Islet precursor cell (in vitro differentiated cells): ENCODE measurements at regions not wholly inside any gene's neighbourhood (a gene's known extent, or its start where the extent isn't known, plus 50 kb on each side); places are given as distances from the start of the nearest gene placed in this dataset.
"Not testable (repeated sequence)": the region's sequence is repeated elsewhere in the genome, so short reads cannot be mapped to it uniquely, and the experiment has no call there.

Experiments
- DNase-seq: peaks from one replicate; pipeline ENCODE4 v3.0.0-alpha.2; 2018

GRCh38 chr13:80677227-80677626 lies 336.3 kb upstream of the SPRY2 start:
- no peak for DNase-seq

DNA sequence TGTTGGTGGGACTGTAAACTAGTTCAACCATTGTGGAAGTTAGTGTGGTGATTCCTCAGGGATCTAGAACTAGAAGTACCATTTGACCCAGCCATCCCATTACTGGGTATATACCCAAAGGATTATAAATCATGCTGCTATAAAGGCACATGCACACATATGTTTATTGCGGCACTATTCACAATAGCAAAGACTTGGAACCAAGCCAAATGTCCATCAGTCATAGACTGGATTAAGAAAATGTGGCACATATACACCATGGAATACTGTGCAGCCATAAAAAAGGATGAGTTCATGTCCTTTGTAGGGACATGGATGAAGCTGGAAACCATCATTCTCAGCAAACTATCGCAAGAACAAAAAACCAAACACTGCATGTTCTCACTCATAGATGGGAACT lies 334.5 kb upstream of the SPRY2 start:
- DNase-seq, result not testable (repeated sequence)

GRCh38 chr13:80671773-80672172 lies 330.8 kb upstream of the SPRY2 start:
- no peak for DNase-seq

DNA sequence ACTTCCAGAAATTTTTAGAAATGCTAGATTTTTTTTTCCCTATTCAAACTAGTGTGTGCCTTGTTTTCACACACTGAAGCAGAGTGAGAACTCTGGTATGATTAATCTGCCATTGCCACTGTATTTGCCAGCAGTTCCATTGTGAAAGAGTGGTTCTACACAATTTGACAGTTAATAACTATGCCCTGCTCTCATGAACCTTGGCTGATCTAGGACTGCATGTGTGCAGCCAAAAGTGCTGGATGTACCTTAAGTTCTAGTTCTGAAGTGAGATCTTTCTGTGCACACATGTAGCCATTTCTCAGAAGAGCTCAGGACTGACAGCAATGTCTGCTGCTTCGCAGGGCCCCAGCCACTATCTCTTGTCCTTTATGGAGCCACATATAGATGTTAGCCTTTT lies 328.2 kb upstream of the SPRY2 start:
- no peak for DNase-seq

GRCh38 chr13:80668452-80668851 lies 327.5 kb upstream of the SPRY2 start:
- no peak for DNase-seq

DNA sequence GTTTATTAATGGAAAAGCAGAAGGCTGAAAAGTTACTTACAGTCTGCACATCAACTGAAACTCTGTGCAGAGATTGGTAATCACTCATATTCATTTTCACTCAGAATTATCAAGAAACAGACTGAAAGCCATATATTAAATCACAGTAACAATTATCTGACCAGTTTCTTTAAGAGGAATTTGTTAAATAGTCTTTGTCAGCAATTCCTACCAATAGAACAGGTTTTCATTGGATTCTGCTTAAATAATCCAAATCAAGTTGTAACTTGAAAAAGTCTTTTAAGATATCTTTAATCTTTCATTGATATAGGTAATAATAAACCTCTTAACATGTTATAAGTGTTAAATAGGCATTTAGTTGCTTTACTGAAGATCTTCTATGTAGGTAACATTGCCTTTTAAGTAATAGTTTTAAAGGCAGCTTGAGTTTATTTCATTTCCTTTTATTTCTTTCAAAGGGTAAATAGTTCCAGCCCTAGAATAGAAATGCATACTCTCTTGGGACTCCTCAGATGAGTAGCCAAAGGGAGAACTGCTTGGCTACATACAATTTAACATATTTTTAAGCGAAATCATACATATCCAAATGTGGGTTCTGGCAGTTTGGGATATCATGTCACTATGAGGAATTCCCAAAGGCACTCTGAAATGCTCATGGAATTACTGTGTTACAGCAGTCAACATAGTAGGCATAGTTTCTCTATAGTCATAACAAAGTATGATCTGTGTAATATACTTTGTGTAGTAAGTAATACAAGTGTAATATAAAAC lies 326.0 kb upstream of the SPRY2 start:
- no peak for DNase-seq

DNA sequence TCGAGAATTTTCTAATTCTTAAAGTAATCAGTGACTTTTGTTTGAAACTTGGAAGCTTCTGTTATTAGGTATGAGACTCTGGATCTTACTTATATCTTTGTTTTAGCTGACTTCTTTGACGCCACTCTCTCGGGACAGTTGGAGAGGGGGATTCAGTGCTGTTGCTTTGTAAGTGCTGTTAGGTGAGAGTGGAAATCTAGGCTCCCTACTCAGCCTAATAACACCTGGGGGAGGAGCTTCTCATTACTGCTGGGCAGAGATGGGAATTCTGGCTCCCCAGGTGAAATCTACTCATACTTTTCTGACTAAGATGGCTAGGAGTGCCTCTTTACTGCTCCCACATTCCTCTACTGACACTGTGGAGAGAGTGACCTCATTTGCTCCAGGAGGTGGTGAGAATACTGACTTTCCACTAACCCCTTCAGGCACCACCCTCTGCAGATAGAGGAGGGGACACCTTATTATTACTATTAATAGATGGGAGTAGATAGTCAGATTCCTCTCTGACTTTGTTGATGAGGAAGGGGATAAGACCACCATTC lies 324.9 kb upstream of the SPRY2 start:
- DNase-seq, result no peak

DNA sequence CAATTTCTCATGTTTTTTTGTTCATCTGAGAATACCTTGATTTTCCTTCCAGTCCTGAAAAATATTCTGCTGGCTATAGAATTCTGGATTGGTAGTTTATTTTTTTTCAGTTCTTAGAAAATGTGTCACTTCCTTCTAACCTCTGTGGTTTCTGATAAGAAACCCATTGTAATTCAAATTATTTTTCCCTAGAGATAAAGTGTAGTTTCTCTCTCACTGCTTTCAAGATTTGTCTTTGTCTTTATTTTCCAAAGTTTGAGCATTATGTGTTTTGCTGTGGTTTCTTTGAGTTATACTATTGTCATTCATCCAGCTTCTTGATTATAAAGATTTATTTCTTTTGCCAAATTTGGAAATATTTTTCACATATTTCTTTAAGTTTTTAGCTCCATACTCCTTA lies 324.0 kb upstream of the SPRY2 start:
- DNase-seq, result no peak

GRCh38 chr13:80663788-80664187 lies 322.9 kb upstream of the SPRY2 start:
- no peak for DNase-seq

- DNase-seq, result no peak
Measured at GRCh38 chr13:80658705-80659104, 317.8 kb upstream of the SPRY2 start.

DNA sequence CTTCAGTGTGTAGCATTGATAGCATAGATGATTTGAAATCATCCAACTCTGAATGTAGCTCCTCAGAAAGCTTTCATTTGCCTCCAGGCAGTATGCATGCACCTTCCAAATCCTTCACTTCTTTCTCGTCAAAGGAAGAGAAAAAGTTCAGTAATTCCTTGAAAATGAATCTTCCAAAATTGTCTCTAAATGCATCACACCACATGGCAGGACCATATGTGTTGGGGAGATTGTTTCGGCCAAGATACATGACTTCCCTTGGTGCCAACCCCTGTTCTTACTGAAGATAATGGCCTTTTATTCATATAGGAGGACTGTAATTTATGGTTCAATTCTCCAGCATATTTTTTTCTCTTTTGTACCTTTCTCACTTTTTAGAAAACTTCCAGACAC lies 315.6 kb upstream of the SPRY2 start:
- no peak for DNase-seq

DNA sequence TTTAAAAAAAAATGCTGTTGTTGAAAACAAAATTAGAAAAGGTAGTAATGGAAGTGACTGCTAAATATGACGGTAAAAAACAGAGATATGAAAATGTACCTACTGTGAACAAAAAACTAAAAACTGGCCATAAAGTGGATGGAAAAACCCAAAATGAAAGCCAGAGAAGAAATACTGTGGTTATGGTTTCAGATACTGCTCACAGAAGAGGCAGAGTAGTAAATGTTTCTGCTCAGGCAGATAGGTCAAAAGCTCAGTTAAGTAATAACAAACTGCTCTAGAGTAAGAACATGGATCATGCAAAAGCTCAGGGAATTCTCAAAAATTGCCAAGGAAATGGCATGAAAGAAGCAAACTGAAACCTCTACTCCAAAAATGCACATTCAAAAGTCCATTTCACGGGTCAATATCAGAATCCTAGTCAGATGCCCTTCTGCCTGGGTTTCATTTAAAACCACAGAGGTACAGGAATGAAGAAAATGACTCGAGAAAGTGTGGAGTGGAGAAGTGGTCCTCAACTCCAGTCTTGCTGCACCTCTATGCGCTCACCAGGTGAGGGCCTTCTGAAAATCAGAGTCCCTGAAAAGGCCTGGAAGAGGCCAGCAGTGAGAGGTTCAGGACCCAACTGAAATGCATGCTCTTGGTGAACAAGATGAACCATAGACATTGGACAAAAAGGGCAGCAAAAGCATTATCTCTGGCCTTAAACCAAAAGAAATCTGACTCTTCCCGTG lies 315.0 kb upstream of the SPRY2 start:
- DNase-seq, result no peak

DNA sequence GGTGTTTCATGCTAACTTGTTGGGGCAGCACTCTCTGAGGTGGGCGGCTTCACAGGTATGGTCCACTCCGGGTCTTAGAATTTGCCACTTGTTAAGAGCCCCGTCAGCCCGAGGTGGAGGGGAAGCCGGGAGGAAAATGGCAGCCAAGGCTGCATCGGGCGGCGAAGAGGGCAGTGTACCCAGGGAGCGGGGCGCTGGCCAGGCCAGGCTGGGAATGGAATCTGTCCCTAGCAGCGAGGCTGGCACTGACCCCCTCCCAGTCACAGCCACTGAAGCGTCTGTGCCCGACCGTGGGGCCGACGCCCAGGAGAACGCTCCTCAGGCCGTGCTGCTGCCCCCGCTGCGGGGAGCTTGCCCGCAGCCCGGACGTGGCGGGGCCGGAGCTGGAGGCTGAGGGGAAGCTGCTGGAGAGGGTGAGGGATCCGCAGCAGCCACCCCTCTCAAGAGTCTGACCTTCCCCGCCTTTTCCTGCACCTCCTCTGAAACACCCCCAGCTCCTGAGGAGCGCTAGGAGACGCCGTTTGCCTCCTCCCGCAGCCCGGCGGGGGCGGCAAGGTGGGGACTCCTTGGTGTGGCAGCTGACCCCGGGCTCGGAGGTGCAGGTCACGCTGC lies 313.8 kb upstream of the SPRY2 start:
- DNase-seq, result no peak

DNA sequence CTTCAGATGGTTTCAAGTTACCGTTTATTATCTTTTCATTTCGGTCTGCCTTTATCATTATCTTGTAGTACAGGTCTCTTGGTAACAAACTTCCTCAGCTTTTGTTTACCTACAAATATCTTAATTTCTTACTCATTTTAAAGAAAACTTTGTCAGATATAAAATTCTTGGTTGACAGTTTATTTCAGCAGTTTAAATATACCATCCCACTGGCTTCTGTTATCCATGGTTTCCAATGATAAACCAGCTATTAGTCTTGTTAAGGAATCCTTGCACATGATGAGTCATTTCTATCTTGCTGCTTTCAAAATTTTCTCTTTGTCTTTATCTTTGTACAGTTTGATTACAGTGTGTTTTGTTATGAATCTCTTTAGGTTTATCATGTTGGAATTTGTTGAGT lies 308.3 kb upstream of the SPRY2 start:
- DNase-seq, result no peak

DNA sequence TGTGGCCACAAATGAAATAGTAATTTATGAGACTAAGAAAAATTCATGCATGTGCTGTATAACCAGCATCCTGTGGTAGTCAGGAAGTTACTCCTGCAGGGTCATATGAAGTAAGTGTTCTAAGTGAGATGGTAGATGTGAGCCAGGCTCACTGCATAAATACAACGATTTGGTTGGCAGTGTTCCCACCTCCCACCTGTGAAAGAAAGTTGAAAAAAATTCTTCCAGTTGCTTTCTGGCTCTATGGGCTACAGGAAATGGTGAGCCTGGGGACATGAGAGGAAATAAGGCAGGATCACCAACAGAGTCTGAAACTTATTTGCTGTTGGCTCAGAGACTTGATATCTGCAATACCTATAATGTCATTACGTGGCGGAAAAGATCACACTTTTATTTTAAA lies 301.7 kb upstream of the SPRY2 start:
- no peak for DNase-seq

DNA sequence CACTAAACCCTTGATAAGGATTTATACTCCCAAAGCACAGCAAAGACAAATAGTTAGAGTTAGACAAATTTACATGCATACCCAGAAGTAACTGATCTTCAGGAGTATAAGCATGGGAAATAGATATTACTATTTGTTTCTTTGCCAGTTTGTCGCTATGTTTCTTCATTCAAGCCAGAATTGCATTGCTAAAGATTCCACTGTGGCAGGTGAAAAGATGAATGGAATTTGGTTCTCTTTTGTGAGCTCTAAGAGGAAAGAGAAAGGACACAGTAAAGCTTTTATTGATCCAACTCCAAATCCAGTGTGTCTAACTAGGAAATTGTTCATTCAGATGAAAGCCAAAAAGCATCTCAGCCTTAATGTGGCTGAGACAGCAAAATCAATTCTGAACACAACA lies 292.3 kb upstream of the SPRY2 start:
- no peak for DNase-seq

- no peak for DNase-seq
Measured at GRCh38 chr13:80630685-80631121, 289.8 kb upstream of the SPRY2 start.

- DNase-seq, result no peak
Measured at GRCh38 chr13:80618781-80619180, 277.9 kb upstream of the SPRY2 start.

DNA sequence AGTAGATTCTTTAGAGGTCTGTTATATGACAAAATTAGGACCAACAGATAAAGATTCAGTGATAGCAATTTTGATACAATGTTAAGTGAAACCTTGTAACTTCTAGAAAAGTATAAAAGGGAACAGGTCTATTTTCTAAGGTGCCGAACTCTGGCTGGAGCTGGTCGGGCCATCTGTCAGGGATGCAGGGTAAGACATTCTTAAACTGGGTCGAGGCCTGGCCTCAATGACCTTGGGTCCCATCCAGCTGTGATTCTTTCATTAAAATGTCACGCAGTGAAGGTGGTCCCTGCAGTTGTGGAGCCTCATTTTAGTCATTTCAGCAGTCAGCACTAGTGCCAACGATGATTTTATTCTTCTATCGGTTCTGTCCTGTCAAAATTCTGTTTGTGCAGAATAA lies 271.9 kb upstream of the SPRY2 start:
- DNase-seq, result no peak

- no peak for DNase-seq
Measured at GRCh38 chr13:80611310-80611709, 270.4 kb upstream of the SPRY2 start.

DNA sequence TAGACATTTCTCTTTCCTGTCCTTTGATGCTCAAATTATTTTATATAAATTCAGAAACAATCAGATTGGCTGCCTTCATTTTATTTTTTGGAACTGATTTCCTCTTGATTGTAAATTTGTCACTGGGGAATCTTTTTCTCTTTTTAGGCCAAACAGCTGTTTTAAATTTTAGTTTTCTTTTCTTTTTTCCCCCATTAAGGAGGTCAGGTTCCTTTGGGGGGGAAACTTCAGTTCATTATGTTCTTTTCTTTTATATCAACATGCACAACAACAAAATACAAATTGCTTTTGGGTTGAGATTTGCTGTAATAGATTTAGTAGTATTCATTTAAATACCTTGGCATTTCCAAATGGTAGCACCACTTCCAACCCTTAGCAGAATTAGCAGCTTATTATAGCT lies 264.8 kb upstream of the SPRY2 start:
- DNase-seq, result no peak

DNA sequence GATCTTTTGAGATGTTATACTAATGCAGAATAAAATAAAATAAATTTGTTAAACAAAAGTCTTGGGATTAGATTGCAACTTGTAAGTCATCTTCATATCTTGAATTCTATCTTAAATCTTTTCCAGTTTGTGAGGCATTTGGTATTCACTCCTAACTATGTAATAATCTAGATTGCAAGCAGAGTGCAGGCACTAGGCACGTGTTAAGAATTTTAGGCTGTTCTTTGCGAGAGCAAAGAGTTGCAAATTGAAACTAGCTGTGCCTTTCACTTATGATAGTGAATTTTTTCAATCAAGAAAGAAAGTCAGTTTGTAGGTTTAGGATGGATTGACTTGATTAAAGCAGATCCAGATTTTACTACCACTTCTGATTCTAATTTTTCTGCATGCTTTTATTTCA lies 264.1 kb upstream of the SPRY2 start:
- DNase-seq, result no peak

GRCh38 chr13:80604098-80604497 lies 263.2 kb upstream of the SPRY2 start:
- DNase-seq, result no peak

- DNase-seq, result no peak
Measured at GRCh38 chr13:80603351-80603750, 262.4 kb upstream of the SPRY2 start.
